WERI-Rb-1 (cell line): ENCODE measurements at regions not wholly inside any gene's neighbourhood (a gene's known extent, or its start where the extent isn't known, plus 50 kb on each side); places are given as distances from the start of the nearest gene placed in this dataset.
"Not testable (repeated sequence)": the region's sequence is repeated elsewhere in the genome, so short reads cannot be mapped to it uniquely, and the experiment has no call there.

Source experiments
- DNase-seq: peaks from one replicate; pipeline ENCODE4 v3.0.0-alpha.2; 2020
- H3K27ac ChIP-seq: fragments of 250-450 bp; sonication (Bioruptor Pico); 2 replicates; pipeline ENCODE4 v1.5.1; 2020; ENCODE audit warnings: mild to moderate bottlenecking, moderate library complexity
- H3K27me3 ChIP-seq: fragments of 250-450 bp; sonication (Bioruptor Pico); 2 replicates; pipeline ENCODE4 v1.5.1; 2021; ENCODE audit warnings: mild to moderate bottlenecking, low read depth, moderate library complexity; ENCODE audit not compliant: insufficient read depth, severe bottlenecking
- H3K36me3 ChIP-seq: fragments of 250-450 bp; sonication (Bioruptor Pico); 2 replicates; pipeline ENCODE4 v1.5.1; 2020; ENCODE audit warnings: mild to moderate bottlenecking, moderate library complexity
- H3K4me3 ChIP-seq: 2 replicates; pipeline ENCODE4 v1.5.1; 2011; ENCODE audit warnings: low read depth, mild to moderate bottlenecking, control low read depth, low read length
- H3K9me3 ChIP-seq: fragments of 250-450 bp; sonication (Bioruptor Pico); 2 replicates; pipeline ENCODE4 v1.5.1; 2021; ENCODE audit warnings: mild to moderate bottlenecking, moderate library complexity; ENCODE audit not compliant: severe bottlenecking
- CTCF ChIP-seq: IDR thresholded peaks from 2 replicates; pipeline ENCODE4 v1.5.1; 2011; ENCODE audit warnings: low read depth, mild to moderate bottlenecking, control low read depth, inconsistent platforms, low read length

GRCh38 chr10:90286941-90287340, 570.9 kb downstream of the HTR7 start:
- H3K27ac ChIP-seq: no peak overlapping the region
- no peaks in the 10 kb centered on the region for H3K36me3 ChIP-seq
- H3K27me3 ChIP-seq: no peaks in the 10 kb centered on the region
- no peak for DNase-seq
- no peaks in the 10 kb centered on the region for H3K9me3 ChIP-seq
- TF ChIP-seq CTCF: no peak
- no peak overlapping the region for H3K4me3 ChIP-seq

- Histone ChIP-seq H3K9me3 (no peaks in the 10 kb centered on the region), H3K4me3 (no peak overlapping the region), H3K36me3 (no peaks in the 10 kb centered on the region), H3K27ac (no peak overlapping the region), H3K27me3 (no peaks in the 10 kb centered on the region)
- DNase-seq: no peak
- peak; percentile 30; the same call in 1 of the 2 replicates for TF ChIP-seq CTCF
These were observed 569.4 kb downstream of the HTR7 start for GRCh38 chr10:90288391-90288933.

GRCh38 chr10:90289037-90289436, 568.8 kb downstream of the HTR7 start:
- no peak overlapping the region for H3K4me3 ChIP-seq
- no peaks in the 10 kb centered on the region for H3K36me3 ChIP-seq
- H3K27ac ChIP-seq: no peak overlapping the region
- no peak for DNase-seq
- H3K9me3 ChIP-seq: no peaks in the 10 kb centered on the region
- TF ChIP-seq CTCF: no peak
- H3K27me3 ChIP-seq: no peaks in the 10 kb centered on the region

- no peak for DNase-seq
- H3K27ac ChIP-seq: no peak overlapping the region
- no peak overlapping the region for H3K4me3 ChIP-seq
- no peaks in the 10 kb centered on the region for H3K27me3 ChIP-seq
- no peaks in the 10 kb centered on the region for H3K36me3 ChIP-seq
- no peaks in the 10 kb centered on the region for H3K9me3 ChIP-seq
- TF ChIP-seq CTCF: no peak
These were observed 564.2 kb downstream of the HTR7 start for GRCh38 chr10:90293616-90294015.

GRCh38 chr10:90294821-90295540, 562.9 kb downstream of the HTR7 start:
- H3K4me3 ChIP-seq, H3K27me3 ChIP-seq, H3K36me3 ChIP-seq, H3K9me3 ChIP-seq, DNase-seq, H3K27ac ChIP-seq: not testable (repeated sequence)

GRCh38 chr10:90302031-90302430, 555.8 kb downstream of the HTR7 start:
- not testable (repeated sequence) for H3K27ac ChIP-seq, H3K36me3 ChIP-seq, DNase-seq, H3K27me3 ChIP-seq, H3K9me3 ChIP-seq, H3K4me3 ChIP-seq
